ENCODE measurements at regions not wholly inside any gene's neighbourhood (a gene's known extent, or its start where the extent isn't known, plus 50 kb on each side); places are given as distances from the start of the nearest gene placed in this dataset.
"Not testable (repeated sequence)": the region's sequence is repeated elsewhere in the genome, so short reads cannot be mapped to it uniquely, and the experiment has no call there.

GRCh38 chr2:89927018-89927417, 1235.5 kb downstream of the RPIA start:
- not testable (repeated sequence) for H3K27ac ChIP-seq

DNA sequence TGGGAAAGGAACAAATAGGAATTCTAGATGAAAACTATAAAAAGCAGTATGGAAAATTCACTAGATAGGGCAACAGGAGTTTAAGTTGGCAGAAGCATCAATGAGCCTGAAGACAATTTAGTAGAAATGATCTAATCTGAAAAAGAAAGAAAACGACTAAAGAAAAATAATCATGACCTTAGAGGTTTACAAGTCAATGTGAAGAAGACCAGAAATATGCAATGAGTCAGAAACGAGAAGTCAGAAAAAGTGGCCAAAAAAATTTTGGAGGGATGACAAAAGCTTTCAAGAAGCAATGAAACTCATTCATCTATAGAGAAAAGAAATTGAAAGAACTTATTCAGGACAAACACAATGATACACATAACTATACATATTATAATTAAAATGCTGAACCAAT, 1244.0 kb downstream of the RPIA start:
- not testable (repeated sequence) for H3K27ac ChIP-seq

GRCh38 chr2:89936011-89936410, 1244.5 kb downstream of the RPIA start:
- H3K27ac ChIP-seq, result not testable (repeated sequence)

DNA sequence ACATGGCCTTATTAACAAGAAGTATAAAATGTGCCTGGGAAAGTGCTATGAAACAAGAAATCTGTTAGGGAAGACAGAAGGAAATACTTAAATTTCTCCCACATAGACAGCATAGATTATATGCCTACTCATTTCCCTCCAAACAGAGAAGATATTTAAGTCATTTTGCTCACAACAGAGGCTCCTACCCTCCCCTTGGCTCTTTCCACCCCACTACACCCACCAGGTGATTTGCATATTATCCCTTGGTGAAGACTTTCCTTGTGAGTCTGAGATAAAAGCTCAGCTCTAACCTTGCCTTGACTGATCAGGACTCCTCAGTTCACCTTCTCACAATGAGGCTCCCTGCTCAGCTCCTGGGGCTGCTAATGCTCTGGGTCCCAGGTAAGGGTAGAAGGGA, 1245.1 kb downstream of the RPIA start:
- not testable (repeated sequence) for H3K27ac ChIP-seq

- peak; percentile 50 for TF ChIP-seq CTCF (IDR thresholded peaks at IDR 0.05)
- H3K27ac ChIP-seq, result not testable (repeated sequence)
These were observed 1247.3 kb downstream of the RPIA start for GRCh38 chr2:89938756-89939155.

GRCh38 chr2:89944267-89944666, 1252.8 kb downstream of the RPIA start:
- not testable (repeated sequence) for H3K27ac ChIP-seq

- H3K27ac ChIP-seq, result not testable (repeated sequence)
These were observed 1253.6 kb downstream of the RPIA start for GRCh38 chr2:89945004-89945616.

DNA sequence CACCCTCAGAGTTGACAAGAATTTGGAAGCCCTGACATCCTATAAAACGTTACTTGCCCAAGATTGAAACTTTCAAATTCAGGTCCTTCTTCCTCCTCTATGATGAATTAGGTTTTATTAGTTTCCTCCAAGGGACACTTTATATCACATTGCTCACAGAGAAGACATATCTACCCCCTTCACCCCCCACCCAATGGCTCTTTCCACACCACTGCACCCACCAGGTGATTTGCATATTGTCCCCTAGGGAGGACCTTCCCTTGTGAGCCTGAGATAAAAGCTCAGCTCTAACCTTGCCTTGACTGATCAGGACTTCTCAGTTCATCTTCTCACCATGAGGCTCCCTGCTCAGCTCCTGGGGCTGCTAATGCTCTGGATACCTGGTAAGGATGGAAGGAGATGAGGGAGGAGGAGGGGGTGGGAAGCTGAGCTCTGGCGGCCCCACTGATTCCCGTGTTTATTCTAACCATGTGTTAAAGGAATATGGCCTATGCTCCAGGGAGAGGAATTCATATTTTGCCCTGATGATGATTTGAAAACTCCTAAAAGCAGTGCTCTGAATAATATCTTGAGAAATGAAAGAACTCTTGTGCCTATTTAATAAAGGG, 1255.8 kb downstream of the RPIA start:
- not testable (repeated sequence) for H3K27ac ChIP-seq

- not testable (repeated sequence) for H3K27ac ChIP-seq
These were observed 1256.6 kb downstream of the RPIA start for GRCh38 chr2:89948102-89948501.

GRCh38 chr2:89950807-89951206, 1259.3 kb downstream of the RPIA start:
- H3K27ac ChIP-seq, result not testable (repeated sequence)

GRCh38 chr2:89957236-89957635, 1265.8 kb downstream of the RPIA start:
- peak; percentile 32; the same call in 1 of the 2 replicates for TF ChIP-seq CTCF (IDR thresholded peaks at IDR 0.05)
- not testable (repeated sequence) for H3K27ac ChIP-seq

- not testable (repeated sequence) for H3K27ac ChIP-seq
These were observed 1268.4 kb downstream of the RPIA start for GRCh38 chr2:89959729-89960378.

DNA sequence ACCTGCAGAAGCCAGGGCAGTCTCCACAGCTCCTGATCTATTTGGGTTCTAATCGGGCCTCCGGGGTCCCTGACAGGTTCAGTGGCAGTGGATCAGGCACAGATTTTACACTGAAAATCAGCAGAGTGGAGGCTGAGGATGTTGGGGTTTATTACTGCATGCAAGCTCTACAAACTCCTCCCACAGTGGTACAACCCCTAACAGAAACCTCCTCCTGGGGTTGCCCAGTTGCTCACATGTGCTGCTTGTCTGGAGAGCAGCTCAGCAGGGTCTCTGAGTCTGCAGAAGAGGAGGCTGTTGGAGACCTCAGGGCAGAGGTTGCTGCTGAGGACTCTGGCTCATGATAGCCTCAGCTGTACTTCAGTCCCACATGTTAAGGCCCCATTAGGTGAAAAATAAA, 1269.1 kb downstream of the RPIA start:
- not testable (repeated sequence) for H3K27ac ChIP-seq

- not testable (repeated sequence) for H3K27ac ChIP-seq
These were observed 1277.1 kb downstream of the RPIA start for GRCh38 chr2:89968567-89968966.

- not testable (repeated sequence) for H3K27ac ChIP-seq
These were observed 1277.7 kb downstream of the RPIA start for GRCh38 chr2:89969190-89969589.

- H3K27ac ChIP-seq, result not testable (repeated sequence)
These were observed 1282.4 kb downstream of the RPIA start for GRCh38 chr2:89973849-89974248.

DNA sequence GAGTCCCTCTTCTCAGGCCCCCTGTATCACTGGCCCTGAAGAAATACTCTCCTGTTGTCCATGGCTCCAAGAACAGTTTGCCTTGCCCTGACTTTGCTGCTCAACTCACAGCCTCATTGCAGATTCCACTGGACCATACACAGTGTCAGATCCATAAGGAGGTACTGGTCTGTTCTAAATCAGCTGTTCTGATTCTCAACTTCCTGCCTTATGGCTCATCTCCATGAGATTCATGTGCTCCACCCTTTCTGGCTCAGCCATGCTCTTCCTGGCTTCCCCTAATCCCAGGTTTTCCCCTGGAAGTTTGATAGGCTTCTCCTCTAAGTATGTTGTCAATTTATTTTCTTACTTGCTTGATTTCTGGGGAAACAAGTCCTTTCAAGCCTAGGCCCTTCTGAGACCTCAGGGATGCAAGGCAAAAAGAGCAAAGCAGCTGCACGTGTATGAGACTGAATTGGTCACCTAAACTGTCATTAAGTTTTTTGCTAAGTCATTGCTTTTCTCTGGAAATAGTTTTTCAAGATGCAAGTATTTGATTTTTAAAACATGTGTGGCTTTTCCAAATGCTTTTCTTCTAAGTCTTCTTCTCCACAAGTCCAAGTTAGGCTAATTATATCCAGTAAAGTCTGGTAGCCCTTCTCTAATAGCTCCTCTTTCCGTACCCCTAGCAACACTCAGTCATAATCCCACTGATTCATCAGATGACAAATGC, 1288.5 kb downstream of the RPIA start:
- not testable (repeated sequence) for H3K27ac ChIP-seq

GRCh38 chr2:89982246-89982645, 1290.8 kb downstream of the RPIA start:
- H3K27ac ChIP-seq, result not testable (repeated sequence)

GRCh38 chr2:89985650-89986049, 1294.2 kb downstream of the RPIA start:
- H3K27ac ChIP-seq, result not testable (repeated sequence)

- not testable (repeated sequence) for H3K27ac ChIP-seq
These were observed 1295.1 kb downstream of the RPIA start for GRCh38 chr2:89986532-89986931.
